Thyroid gland (tissue), 4 donors: ENCODE measurements at regions not wholly inside any gene's neighbourhood (a gene's known extent, or its start where the extent isn't known, plus 50 kb on each side); places are given as distances from the start of the nearest gene placed in this dataset.

ENCODE experiments used
- DNase-seq, 2 donors: peaks; one replicate each; pipeline ENCODE4 v3.0.0-alpha.2; 2019
- H3K27ac ChIP-seq, 3 donors: fragments of 200-600 bp; sonication (generic); 1 replicate in 2 of 3; 2 replicates in 1 of 3; pipeline ENCODE4 v1.5.1; 2016 to 2019; ENCODE audit warnings: mild to moderate bottlenecking in 1 of 3, moderate library complexity in 1 of 3
- H3K27me3 ChIP-seq: fragments of 200-600 bp; sonication (generic); one replicate; pipeline ENCODE4 v1.5.1; 2019
- H3K36me3 ChIP-seq, 2 donors: fragments of 200-600 bp; sonication (generic); one replicate each; pipeline ENCODE4 v1.5.1; 2016 to 2019
- H3K4me1 ChIP-seq, 2 donors: fragments of 200-600 bp; sonication (generic); one replicate each; pipeline ENCODE4 v1.5.1; 2017 to 2019
- H3K4me3 ChIP-seq, 3 donors: fragments of 200-600 bp; sonication (generic); replicated peaks in 1 of 3; 1 replicate in 2 of 3; 2 replicates in 1 of 3; pipeline ENCODE4 v1.5.1; 2016; ENCODE audit warnings: mild to moderate bottlenecking in 1 of 3
- H3K9me3 ChIP-seq: fragments of 200-600 bp; sonication (generic); one replicate; pipeline ENCODE4 v1.5.1; 2017
- POLR2A ChIP-seq, 2 donors: fragments of 450-650 bp; IDR thresholded peaks; one replicate each; pipeline ENCODE4 v1.6.1; 2017; ENCODE audit warnings: antibody characterized with exemption in 2 of 2, mild to moderate bottlenecking in 2 of 2, moderate library complexity in 1 of 2
- WGBS, 2 donors: methylation state at CpG; one replicate each; pipeline ENCODE4 v1.1.5; 2017; 5-methylcytosine and 5-hydroxymethylcytosine counted together
- intact Hi-C: fragments of 100-400 bp; cut with DNase I; formaldehyde crosslinking; loops from one replicate; pipeline ENCODE4 v1.15.1; 2023
- TF ChIP-seq, protein P1 (sequence below), 6 experiments: fragments of 200-600 bp in 3 of 6; fragments of 450-650 bp in 3 of 6; sonication (generic) in 3 of 6; IDR thresholded peaks; one replicate each; pipeline ENCODE4 v1.5.1; 2016 to 2019; ENCODE audit warnings: antibody characterized with exemption in 6 of 6, mild to moderate bottlenecking in 2 of 6, inconsistent platforms in 1 of 6, moderate library complexity in 1 of 6

DNA sequence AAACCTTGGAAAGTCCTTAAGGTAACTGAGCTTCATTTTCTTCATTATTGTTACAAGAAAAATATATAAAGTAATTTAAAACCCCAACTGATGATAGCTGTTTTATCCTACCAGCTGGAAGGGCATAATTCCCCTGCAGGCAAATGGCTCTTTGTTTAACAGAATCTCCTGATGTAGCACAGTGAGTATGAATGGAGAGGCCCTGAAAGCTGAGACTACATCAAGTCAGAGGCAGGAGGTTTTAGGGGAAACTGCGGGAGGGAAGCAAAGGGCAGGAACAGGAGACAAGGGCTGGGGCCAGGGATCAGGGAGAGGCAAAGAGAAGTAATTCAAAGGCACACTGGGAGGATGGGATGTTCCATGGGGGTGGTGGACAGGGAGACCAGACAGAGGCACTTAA, 119.0 kb upstream of the LRFN2 start:
- H3K4me3 ChIP-seq = no peak overlapping the region
- DNase-seq = no peak
- WGBS, 2 donors = 54 to 56% methylated on average over 1 of the region's 1 CpG
- no peaks in the 10 kb centered on the region for H3K36me3 ChIP-seq
- intact Hi-C loops = no loop called here
- no peaks in the 10 kb centered on the region for H3K27me3 ChIP-seq
- TF ChIP-seq POLR2A (IDR thresholded peaks at IDR 0.05) = no peak
- TF ChIP-seq, protein P1, sequence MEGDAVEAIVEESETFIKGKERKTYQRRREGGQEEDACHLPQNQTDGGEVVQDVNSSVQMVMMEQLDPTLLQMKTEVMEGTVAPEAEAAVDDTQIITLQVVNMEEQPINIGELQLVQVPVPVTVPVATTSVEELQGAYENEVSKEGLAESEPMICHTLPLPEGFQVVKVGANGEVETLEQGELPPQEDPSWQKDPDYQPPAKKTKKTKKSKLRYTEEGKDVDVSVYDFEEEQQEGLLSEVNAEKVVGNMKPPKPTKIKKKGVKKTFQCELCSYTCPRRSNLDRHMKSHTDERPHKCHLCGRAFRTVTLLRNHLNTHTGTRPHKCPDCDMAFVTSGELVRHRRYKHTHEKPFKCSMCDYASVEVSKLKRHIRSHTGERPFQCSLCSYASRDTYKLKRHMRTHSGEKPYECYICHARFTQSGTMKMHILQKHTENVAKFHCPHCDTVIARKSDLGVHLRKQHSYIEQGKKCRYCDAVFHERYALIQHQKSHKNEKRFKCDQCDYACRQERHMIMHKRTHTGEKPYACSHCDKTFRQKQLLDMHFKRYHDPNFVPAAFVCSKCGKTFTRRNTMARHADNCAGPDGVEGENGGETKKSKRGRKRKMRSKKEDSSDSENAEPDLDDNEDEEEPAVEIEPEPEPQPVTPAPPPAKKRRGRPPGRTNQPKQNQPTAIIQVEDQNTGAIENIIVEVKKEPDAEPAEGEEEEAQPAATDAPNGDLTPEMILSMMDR (IDR thresholded peaks at IDR 0.05) = no peak
- no peak overlapping the region for H3K27ac ChIP-seq
- H3K4me1 ChIP-seq = no peaks in the 10 kb centered on the region
- no peaks in the 10 kb centered on the region for H3K9me3 ChIP-seq

DNA sequence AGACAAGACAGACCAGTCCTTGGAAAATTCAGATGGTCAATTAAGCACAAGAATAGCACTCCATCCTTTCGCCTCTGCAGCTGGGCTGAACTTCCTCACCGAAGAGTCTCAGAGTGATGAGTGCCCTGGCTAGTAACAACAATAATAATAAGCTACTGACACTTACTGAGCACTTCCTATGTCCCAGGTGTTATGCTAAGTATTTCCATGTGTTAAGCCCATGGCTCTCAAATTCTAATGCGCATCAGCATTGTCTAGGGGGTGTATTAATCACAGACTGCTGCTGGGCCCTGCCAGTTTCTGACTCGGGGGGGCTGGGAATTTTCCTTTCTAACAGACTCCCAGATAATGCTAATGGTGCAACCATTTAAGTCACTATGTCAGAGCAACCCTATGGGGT, 118.2 kb upstream of the LRFN2 start:
- H3K27ac ChIP-seq = no peak overlapping the region
- DNase-seq = no peak
- 71 to 82% methylated on average over 4 of the region's 4 CpGs for WGBS, 2 donors
- H3K4me1 ChIP-seq = no peaks in the 10 kb centered on the region
- no peaks in the 10 kb centered on the region for H3K27me3 ChIP-seq
- no peak overlapping the region for H3K4me3 ChIP-seq
- H3K9me3 ChIP-seq = no peaks in the 10 kb centered on the region
- H3K36me3 ChIP-seq = no peaks in the 10 kb centered on the region
- TF ChIP-seq POLR2A (IDR thresholded peaks at IDR 0.05) = no peak
- TF ChIP-seq, protein P1 (IDR thresholded peaks at IDR 0.05) = no peak
- intact Hi-C loops = no loop called here

DNA sequence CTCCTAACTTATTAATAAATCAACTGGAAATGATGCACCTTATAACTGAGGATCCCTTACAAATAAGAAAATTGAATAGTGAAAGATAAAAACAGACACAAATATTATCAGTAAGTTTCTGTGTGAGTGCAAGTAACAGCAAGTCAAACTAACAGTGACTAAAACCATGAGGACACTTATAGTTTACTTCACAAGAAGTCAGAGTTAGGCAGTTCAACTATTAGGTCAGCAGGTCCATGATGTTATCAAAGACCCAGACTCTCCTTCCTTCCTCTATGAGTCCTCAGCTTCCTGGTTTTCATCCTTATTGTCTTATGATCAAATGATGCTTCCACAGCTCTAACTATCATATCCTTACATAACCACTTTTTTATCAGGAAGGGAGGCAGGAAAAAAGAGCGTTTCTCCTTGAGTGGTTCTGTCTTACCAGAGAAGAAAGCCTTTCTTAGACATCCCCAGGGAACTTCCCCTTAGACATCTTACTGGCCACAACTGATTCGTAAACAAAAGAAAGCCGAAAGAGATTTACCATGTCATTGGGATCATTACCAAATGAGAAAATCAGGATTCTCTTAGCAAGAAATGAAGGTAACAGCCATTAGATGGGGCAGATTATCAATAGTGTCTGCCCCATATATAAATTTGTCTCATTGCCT, 114.3 kb upstream of the LRFN2 start:
- intact Hi-C loops = no loop called here
- DNase-seq = no peak
- Histone ChIP-seq H3K27me3 (no peaks in the 10 kb centered on the region), H3K36me3 (no peaks in the 10 kb centered on the region), H3K4me1 (no peaks in the 10 kb centered on the region), H3K9me3 (no peaks in the 10 kb centered on the region), H3K27ac (no peak overlapping the region), H3K4me3 (no peak overlapping the region)
- WGBS, 2 donors = 63 to 70% methylated on average over 3 of the region's 3 CpGs
- no peak for TF ChIP-seq POLR2A (IDR thresholded peaks at IDR 0.05)
- TF ChIP-seq, protein P1 (IDR thresholded peaks at IDR 0.05) = no peak

- Histone ChIP-seq H3K36me3 (no peaks in the 10 kb centered on the region), H3K9me3 (no peaks in the 10 kb centered on the region), H3K4me3 (no peak overlapping the region), H3K4me1 (no peaks in the 10 kb centered on the region), H3K27me3 (no peaks in the 10 kb centered on the region), H3K27ac (no peak overlapping the region)
- DNase-seq = no peak
- TF ChIP-seq, protein P1 (IDR thresholded peaks at IDR 0.05) = no peak
- no peak for TF ChIP-seq POLR2A (IDR thresholded peaks at IDR 0.05)
- WGBS, 2 donors = 51 to 59% methylated on average over 4 of the region's 4 CpGs
- intact Hi-C loops = no loop called here
Measured at GRCh38 chr6:40700006-40700580, 112.9 kb upstream of the LRFN2 start.

DNA sequence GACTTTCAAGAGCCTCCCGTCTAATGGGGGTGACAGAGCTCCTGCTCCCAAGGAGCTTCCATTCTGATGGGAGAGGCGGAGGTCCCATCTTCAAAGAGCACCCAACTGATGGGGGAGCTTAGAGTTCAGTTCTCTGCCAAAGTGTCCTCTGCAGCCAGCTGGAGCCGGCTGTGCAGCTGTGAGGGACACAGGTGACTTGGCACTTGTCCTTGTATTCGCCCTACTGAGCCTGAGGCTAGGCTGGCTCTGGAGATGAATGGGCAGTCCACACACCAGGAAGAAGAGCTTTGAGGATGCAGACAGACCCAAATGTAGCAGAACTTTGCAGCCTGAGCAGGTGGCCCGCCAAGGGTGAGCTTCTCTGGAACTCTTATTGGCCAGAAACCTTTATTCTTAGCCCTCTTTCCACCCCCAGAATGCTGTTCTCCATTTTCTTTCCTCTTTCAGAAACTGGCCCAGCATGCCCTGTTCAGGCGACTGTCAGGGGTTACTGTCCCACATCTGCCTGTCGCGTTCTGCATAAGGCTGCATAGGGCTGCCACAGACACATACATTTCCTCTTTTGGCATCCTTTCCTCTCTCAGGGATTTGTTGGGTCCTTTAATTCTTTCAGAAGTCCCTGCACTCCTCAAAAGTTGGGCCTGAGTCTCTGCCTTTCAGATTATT, 108.7 kb upstream of the LRFN2 start:
- peak; percentile 40 to 68 for DNase-seq
- no peaks in the 10 kb centered on the region for H3K36me3 ChIP-seq
- H3K9me3 ChIP-seq = no peaks in the 10 kb centered on the region
- 69 to 75% methylated on average over 8 of the region's 8 CpGs for WGBS, 2 donors
- H3K27me3 ChIP-seq = no peaks in the 10 kb centered on the region
- no peak overlapping the region for H3K27ac ChIP-seq
- no peak overlapping the region for H3K4me3 ChIP-seq
- H3K4me1 ChIP-seq = no peaks in the 10 kb centered on the region
- intact Hi-C loops = no loop called here
- no peak for TF ChIP-seq POLR2A (IDR thresholded peaks at IDR 0.05)
- TF ChIP-seq, protein P1 (IDR thresholded peaks at IDR 0.05) = no peak
